B cell (primary cell): ENCODE measurements at regions not wholly inside any gene's neighbourhood (a gene's known extent, or its start where the extent isn't known, plus 50 kb on each side); places are given as distances from the start of the nearest gene placed in this dataset.

ENCODE experiments used
- ATAC-seq: fragments of 200-7000 bp; cut with Tn5 transposase; one replicate; pipeline ENCODE4 v1.10.0; 2021; ENCODE audit warnings: low read depth, mild to moderate bottlenecking, moderate number of reproducible peaks, moderate library complexity
- CTCF ChIA-PET: fragments of 350-600 bp; sonication (Branson Sonifier 250); formaldehyde crosslinking; loops from one replicate; lab custom pipeline; 2021; ENCODE audit warnings: antibody characterized with exemption, inconsistent platforms; lab: Charles Lee
- POLR2A ChIA-PET: fragments of 350-600 bp; sonication (Branson Sonifier 250); formaldehyde crosslinking; loops from one replicate; lab custom pipeline; 2021; ENCODE audit warnings: antibody characterized with exemption; lab: Charles Lee
- DNase-seq: peaks from one replicate; pipeline ENCODE4 v3.0.0; 2013
- H2AFZ ChIP-seq: 2 replicates; pipeline ENCODE4 v1.6.1; 2012; ENCODE audit warnings: mild to moderate bottlenecking, low read depth, low read length; ENCODE audit not compliant: insufficient read depth, poor library complexity, severe bottlenecking
- H3K27ac ChIP-seq, 2 donors: 1 replicate in 1 of 2; 2 replicates in 1 of 2; pipeline ENCODE4 v1.5.1; 2012 to 2013; ENCODE audit warnings: low read length in 2 of 2, mild to moderate bottlenecking in 2 of 2, moderate library complexity in 1 of 2
- H3K27me3 ChIP-seq, 4 experiments: fragments of 200-600 bp in 1 of 4; sonication (generic) in 1 of 4; replicated peaks in 1 of 4; 1 replicate in 2 of 4; 2 replicates in 2 of 4; pipeline versions ENCODE4 v1.6.1 to v1.7.0; 2013 to 2016; ENCODE audit warnings: low read length in 3 of 4, mild to moderate bottlenecking in 2 of 4, mixed read lengths in 1 of 4, moderate library complexity in 1 of 4; ENCODE audit not compliant: insufficient read depth in 4 of 4, control insufficient read depth in 3 of 4; ENCODE audit errors: control extremely low read depth in 1 of 4
- H3K36me3 ChIP-seq, 2 experiments: replicated peaks in 1 of 2; 1 replicate in 1 of 2; 2 replicates in 1 of 2; pipeline versions ENCODE4 v1.6.1 to v1.7.1; 2013; ENCODE audit warnings: low read length in 1 of 2; ENCODE audit not compliant: insufficient read depth in 2 of 2, control insufficient read depth in 1 of 2; ENCODE audit errors: control extremely low read depth in 1 of 2, extremely low read depth in 1 of 2
- H3K4me1 ChIP-seq, 2 donors: fragments of 200-600 bp in 1 of 2; sonication (generic) in 1 of 2; 1 replicate in 1 of 2; 2 replicates in 1 of 2; pipeline versions ENCODE4 v1.5.1 to v1.6.1; 2013 to 2017; ENCODE audit warnings: low read length in 2 of 2; ENCODE audit not compliant: control insufficient read depth in 2 of 2, insufficient read depth in 2 of 2
- H3K4me2 ChIP-seq: replicated peaks from 2 replicates; pipeline ENCODE3; 2012; ENCODE audit warnings: mild to moderate bottlenecking, low read depth, low read length; ENCODE audit not compliant: poor library complexity, severe bottlenecking
- H3K4me3 ChIP-seq, 5 experiments: fragments of 200-600 bp in 1 of 5; sonication (generic) in 1 of 5; 1 replicate in 3 of 5; 2 replicates in 2 of 5; pipeline versions ENCODE4 v1.5.1 to v1.7.0; 2011 to 2016; ENCODE audit warnings: low read length in 4 of 5, mild to moderate bottlenecking in 4 of 5, low read depth in 2 of 5, control low read depth in 1 of 5, moderate library complexity in 1 of 5; ENCODE audit not compliant: insufficient read depth in 1 of 5; ENCODE audit errors: control extremely low read depth in 1 of 5, extremely low read depth in 1 of 5
- H3K79me2 ChIP-seq: fragments of 200-600 bp; sonication (generic); one replicate; pipeline ENCODE4 v1.6.0; 2016; ENCODE audit warnings: low read length; ENCODE audit not compliant: control insufficient read depth, insufficient read depth
- H3K9ac ChIP-seq: fragments of 200-600 bp; sonication (generic); 2 replicates; pipeline ENCODE4 v1.6.1; 2017; ENCODE audit warnings: mild to moderate bottlenecking, low read length, moderate library complexity
- H3K9me3 ChIP-seq, 3 donors: one replicate each; pipeline versions ENCODE4 v1.6.1 to v1.7.1; 2013; ENCODE audit warnings: low read length in 2 of 3; ENCODE audit not compliant: control insufficient read depth in 2 of 3, insufficient read depth in 1 of 3; ENCODE audit errors: control extremely low read depth in 1 of 3
- H4K20me1 ChIP-seq: 2 replicates; pipeline ENCODE4 v1.6.0; 2012; ENCODE audit warnings: mild to moderate bottlenecking, low read length; ENCODE audit not compliant: insufficient read depth, control insufficient read depth, poor library complexity, severe bottlenecking
- H3K27ac Mint-ChIP-seq: one replicate; pipeline ENCODE4 v1.8.0; 2021; ENCODE audit warnings: mixed read lengths
- H3K27me3 Mint-ChIP-seq: one replicate; pipeline ENCODE4 v1.8.0; 2021; ENCODE audit warnings: mixed read lengths
- H3K4me1 Mint-ChIP-seq: one replicate; pipeline ENCODE4 v1.8.0; 2021; ENCODE audit warnings: mixed read lengths
- H3K4me3 Mint-ChIP-seq: one replicate; pipeline ENCODE4 v1.8.0; 2021; ENCODE audit warnings: mixed read lengths
- H3K9me3 Mint-ChIP-seq: one replicate; pipeline ENCODE4 v1.8.0; 2022; ENCODE audit warnings: mixed read lengths; ENCODE audit not compliant: insufficient read depth
- CTCF ChIP-seq: fragments of 200-600 bp; IDR thresholded peaks from one replicate; pipeline ENCODE4 v1.8.0; 2022; ENCODE audit warnings: antibody characterized with exemption, mild to moderate bottlenecking
- EZH2 ChIP-seq: IDR thresholded peaks from 2 replicates; pipeline ENCODE4 v1.6.1; 2012; ENCODE audit warnings: borderline replicate concordance, low read depth, mild to moderate bottlenecking, moderate library complexity, low read length; ENCODE audit not compliant: insufficient read depth, poor library complexity, severe bottlenecking
- WGBS: methylation state at CpG from one replicate; pipeline ENCODE4 v1.1.5; 2013; ENCODE audit warnings: missing lambda C conversion rate; ENCODE audit not compliant: insufficient coverage; 5-methylcytosine and 5-hydroxymethylcytosine counted together
- intact Hi-C: fragments of 100-400 bp; cut with micrococcal nuclease; formaldehyde crosslinking; loops from one replicate; pipeline ENCODE4 v1.10.0; 2022

GRCh38 chr6:19204445-19204844, 632.7 kb upstream of the ID4 start:
- Histone ChIP-seq H3K27ac (no peak overlapping the region), H3K4me3 (no peak overlapping the region), H3K4me1 (no peaks in the 10 kb centered on the region), H3K36me3 (no peaks in the 10 kb centered on the region), H3K9ac (no peak overlapping the region), H3K79me2 (no peaks in the 10 kb centered on the region), H3K4me2 (no peak overlapping the region), H3K27me3 (no peaks in the 10 kb centered on the region), H3K9me3 (peaks cover 0 to 18% (median 2%) of the 10 kb centered on the region in 3 donors), H2AFZ (no peak overlapping the region), H4K20me1 (no peaks in the 10 kb centered on the region)
- Mint-ChIP-seq H3K4me1 (no peaks in the 10 kb centered on the region), H3K9me3 (peaks cover 11% of the 10 kb centered on the region), H3K27ac (no peak overlapping the region), H3K27me3 (no peaks in the 10 kb centered on the region), H3K4me3 (no peak overlapping the region)
- DNase-seq = no peak
- ATAC-seq = no peak
- POLR2A ChIA-PET = no interaction called here
- CTCF ChIA-PET = no interaction called here
- TF ChIP-seq CTCF (no peak), EZH2 (no peak)
- intact Hi-C loops = no loop called here

- no peak for DNase-seq
- Mint-ChIP-seq H3K4me3 (no peak overlapping the region), H3K4me1 (no peaks in the 10 kb centered on the region)
These were observed 632.1 kb upstream of the ID4 start for GRCh38 chr6:19205076-19205475.

More at GRCh38 chr6:19205076-19205475, 632.1 kb upstream of the ID4 start:
- no peak overlapping the region for H3K27ac ChIP-seq
- H3K9me3 ChIP-seq = peaks cover 0 to 18% (median 2%) of the 10 kb centered on the region in 3 donors
- Mint-ChIP-seq H3K27me3 (no peaks in the 10 kb centered on the region), H3K9me3 (peaks cover 11% of the 10 kb centered on the region), H3K27ac (no peak overlapping the region)
- intact Hi-C loops = no loop called here
- ChIA-PET CTCF (no interaction called here), POLR2A (no interaction called here)
- H3K4me2 ChIP-seq = no peak overlapping the region
- H3K27me3 ChIP-seq = no peaks in the 10 kb centered on the region
- TF ChIP-seq CTCF (no peak), EZH2 (no peak)
- no peak for ATAC-seq
- no peaks in the 10 kb centered on the region for H3K4me1 ChIP-seq
- no peak overlapping the region for H2AFZ ChIP-seq
- H4K20me1 ChIP-seq = no peaks in the 10 kb centered on the region
- no peak overlapping the region for H3K9ac ChIP-seq
- WGBS = 81% methylated on average over 5 of the region's 5 CpGs
- H3K79me2 ChIP-seq = no peaks in the 10 kb centered on the region
- H3K36me3 ChIP-seq = no peaks in the 10 kb centered on the region
- no peak overlapping the region for H3K4me3 ChIP-seq
